HUDEP-2 (cell line): ENCODE measurements at regions not wholly inside any gene's neighbourhood (a gene's known extent, or its start where the extent isn't known, plus 50 kb on each side); places are given as distances from the start of the nearest gene placed in this dataset.

ENCODE experiments used
- DNase-seq, 76 experiments: peaks; one replicate each; lab custom pipeline; 2025; ENCODE audit not compliant: unreplicated experiment in 76 of 76; lab: John Stamatoyannopoulos, UW

GRCh38 chr14:95388699-95389098 lies 69.0 kb upstream of the CLMN start:
- DNase-seq = no peak

GRCh38 chr14:95387826-95388445 lies 68.2 kb upstream of the CLMN start:
- no peak for DNase-seq

DNA sequence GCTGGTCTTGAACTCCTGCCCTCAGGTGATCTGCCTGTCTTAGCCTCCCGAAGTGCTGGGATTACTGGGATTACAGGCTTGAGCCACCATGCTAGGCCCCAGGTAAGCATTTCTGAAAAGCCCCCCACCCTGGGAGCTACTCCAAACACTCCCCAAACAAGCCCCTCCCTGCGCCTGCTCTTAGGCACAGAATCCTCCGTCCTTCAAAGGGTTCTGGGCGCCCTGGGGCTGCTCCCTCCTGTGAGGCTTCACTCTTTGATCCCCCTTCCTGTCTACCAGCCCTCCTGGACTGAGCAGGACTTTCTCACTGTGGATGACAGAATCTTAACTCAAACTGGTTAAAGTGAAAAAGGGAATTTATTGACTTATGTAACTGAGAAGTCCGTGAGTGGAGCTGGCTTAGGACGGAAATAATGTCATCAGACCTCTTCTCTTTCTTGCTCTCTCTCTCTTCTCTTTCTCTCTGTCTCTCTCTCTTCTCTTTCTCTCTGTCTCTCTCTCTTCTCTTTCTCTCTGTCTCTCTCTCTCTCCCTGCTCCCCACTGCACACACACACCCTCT lies 66.9 kb upstream of the CLMN start:
- DNase-seq = no peak

DNA sequence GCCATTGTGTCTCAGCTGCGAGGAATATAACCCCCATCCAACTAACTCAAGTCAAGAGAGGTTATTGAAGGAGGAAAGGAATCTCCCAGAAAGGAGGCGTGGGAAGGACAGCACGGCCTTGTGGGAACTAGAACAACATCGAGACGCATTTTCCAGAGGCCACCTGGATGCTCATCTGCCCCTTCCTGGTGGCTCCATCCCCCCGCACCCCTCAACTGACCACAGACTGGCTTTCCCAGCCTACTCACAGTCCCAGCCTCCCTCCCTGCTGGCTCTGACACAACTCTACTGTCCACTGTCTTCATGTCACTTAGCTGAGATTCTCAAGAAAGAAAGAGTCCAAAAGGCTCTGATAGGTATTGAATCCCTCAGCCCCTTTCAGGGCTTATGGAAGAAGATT lies 66.0 kb upstream of the CLMN start:
- no peak for DNase-seq

- DNase-seq = no peak
Observed at GRCh38 chr14:95382747-95383146, 63.0 kb upstream of the CLMN start.

- DNase-seq = no peak
Observed at GRCh38 chr14:95381726-95382125, 62.0 kb upstream of the CLMN start.

DNA sequence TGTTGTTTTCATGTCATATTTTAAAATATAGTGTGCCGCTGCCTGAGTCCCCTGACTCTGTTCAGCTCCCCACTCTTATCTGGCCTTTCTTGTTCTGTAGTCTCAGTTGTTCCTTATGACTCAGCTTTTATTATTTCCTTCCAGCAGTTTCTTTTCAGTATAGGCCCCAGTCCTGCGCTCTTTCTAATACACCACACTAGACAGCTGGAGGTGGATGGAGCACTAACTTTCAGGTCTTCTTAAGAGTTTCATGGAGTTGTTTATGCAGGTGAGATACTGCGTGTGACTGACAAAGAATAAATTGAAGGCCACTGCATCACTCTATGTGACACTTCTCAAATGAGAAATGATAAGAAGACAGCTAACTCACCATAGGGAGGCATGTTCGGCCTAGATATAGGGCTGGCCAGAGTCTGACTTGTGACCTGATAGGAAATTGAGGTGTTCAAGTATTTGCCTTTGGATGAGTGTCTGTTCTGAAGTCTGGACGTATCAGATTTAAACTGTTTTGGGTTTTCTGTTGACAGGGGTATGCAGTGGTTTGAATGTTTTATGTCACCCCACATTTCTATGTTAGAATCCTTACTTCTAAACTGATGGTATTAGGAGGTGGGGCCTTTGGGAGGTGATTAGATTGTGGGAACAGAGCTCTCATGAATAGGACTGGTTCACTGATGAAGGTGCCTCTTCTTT lies 60.8 kb upstream of the CLMN start:
- peak in 35 of 76 experiments; percentile 3 to 69 (median 31) for DNase-seq

DNA sequence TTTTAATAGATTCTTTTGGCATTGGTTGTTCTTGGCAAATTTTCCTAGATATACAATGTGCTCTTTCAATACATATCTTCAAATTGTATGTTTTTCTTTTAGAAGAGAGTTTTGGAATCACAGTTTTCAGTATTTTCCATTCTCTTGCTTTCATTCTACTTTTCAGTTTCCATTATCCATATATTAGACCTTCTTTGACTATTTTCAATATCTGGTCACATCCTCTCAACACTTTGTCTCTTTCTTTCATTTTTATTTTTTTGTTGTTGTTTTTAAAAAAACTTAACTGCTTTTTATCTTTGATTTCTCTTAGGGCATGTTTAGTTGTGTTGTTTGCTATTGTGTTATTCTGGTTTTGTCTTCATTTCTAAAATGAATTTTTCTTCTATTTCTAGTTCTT lies 59.9 kb upstream of the CLMN start:
- DNase-seq = no peak

- DNase-seq = no peak
Observed at GRCh38 chr14:95375539-95376109, 55.9 kb upstream of the CLMN start.

DNA sequence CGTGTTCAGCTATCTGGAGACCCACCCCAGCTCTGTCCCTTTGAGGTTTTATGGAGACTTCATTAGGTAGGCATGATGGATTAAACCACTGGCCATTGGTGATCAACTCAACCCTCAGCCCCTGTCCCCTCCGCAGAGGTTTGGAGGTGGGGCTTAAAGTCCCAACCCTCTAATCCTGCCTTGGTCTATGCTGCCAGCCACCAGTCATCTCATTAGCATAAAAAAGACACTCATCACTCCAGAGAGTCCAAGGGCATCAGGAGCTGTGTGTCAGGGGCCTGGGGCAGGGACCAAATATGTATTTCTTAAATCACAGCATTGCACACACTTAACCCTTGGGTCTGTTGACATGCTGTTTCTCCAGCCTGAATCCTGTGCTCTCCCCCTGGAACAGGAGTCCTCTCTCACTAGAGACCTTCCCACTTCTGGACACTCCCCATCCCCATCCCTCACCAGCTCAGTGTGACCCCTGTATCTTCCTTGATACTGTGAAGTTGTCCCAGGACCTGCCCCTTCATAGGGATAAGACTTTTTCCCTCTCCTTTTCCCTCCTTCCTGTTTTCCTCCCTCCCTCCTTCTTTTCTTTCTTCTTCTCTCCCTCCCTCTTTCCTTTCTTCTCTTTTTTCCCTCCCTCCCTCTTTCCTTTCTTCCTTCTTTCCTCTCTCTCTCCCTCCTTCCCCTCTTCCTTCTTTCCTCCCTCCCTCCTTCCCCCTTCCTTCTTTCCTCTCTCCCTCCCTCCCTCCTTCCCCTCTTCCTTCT lies 54.7 kb upstream of the CLMN start:
- DNase-seq = no peak

DNA sequence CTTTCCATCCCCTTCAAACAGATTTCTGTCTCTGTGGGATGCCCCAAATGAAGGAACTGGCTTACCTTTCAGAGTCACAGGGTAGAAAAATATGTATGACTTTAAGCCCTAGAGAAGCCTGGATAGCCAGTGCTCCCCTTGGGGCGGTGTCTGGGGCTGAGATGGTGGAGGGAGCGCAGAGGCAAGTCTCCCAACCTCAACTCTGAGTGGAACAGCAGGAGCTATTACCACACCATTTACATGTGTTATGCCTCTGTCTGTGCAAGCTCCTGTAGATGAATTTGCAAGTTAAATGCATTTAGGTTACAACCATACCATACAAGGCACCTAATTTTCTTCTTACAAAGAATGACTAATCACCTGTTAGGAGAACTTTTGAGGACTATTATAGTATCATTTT lies 50.4 kb upstream of the CLMN start:
- no peak for DNase-seq
